PC-9 (cell line): ENCODE measurements at regions not wholly inside any gene's neighbourhood (a gene's known extent, or its start where the extent isn't known, plus 50 kb on each side); places are given as distances from the start of the nearest gene placed in this dataset.

ENCODE experiments used
- EZH2 ChIP-seq: fragments of 200-600 bp; sonication (generic); IDR thresholded peaks from 2 replicates; pipeline ENCODE4 v1.8.0; 2017; ENCODE audit warnings: antibody characterized with exemption, low read depth
- TF ChIP-seq, protein P1 (sequence below): fragments of 200-600 bp; sonication (generic); conservative IDR thresholded peaks from 2 replicates; pipeline ENCODE4 v1.6.1; 2017; ENCODE audit warnings: mixed run types, antibody characterized with exemption, mild to moderate bottlenecking, moderate library complexity

GRCh38 chr1:217249857-217250256, 381.0 kb downstream of the GPATCH2 start:
- TF ChIP-seq, protein P1, sequence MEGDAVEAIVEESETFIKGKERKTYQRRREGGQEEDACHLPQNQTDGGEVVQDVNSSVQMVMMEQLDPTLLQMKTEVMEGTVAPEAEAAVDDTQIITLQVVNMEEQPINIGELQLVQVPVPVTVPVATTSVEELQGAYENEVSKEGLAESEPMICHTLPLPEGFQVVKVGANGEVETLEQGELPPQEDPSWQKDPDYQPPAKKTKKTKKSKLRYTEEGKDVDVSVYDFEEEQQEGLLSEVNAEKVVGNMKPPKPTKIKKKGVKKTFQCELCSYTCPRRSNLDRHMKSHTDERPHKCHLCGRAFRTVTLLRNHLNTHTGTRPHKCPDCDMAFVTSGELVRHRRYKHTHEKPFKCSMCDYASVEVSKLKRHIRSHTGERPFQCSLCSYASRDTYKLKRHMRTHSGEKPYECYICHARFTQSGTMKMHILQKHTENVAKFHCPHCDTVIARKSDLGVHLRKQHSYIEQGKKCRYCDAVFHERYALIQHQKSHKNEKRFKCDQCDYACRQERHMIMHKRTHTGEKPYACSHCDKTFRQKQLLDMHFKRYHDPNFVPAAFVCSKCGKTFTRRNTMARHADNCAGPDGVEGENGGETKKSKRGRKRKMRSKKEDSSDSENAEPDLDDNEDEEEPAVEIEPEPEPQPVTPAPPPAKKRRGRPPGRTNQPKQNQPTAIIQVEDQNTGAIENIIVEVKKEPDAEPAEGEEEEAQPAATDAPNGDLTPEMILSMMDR: no peak
- TF ChIP-seq EZH2: no peak
